SJSA1 (cell line): ENCODE measurements at regions not wholly inside any gene's neighbourhood (a gene's known extent, or its start where the extent isn't known, plus 50 kb on each side); places are given as distances from the start of the nearest gene placed in this dataset.
"Not testable (repeated sequence)": the region's sequence is repeated elsewhere in the genome, so short reads cannot be mapped to it uniquely, and the experiment has no call there.

ENCODE experiments used
- DNase-seq, 2 experiments: peaks; one replicate each; pipeline ENCODE4 v3.0.0-alpha.2; 2015 to 2020; ENCODE audit warnings: low spot score in 2 of 2, low read depth in 1 of 2
- H3K27ac ChIP-seq: fragments of 250-450 bp; sonication (Bioruptor Pico); 2 replicates; pipeline ENCODE4 v1.5.1; 2020; ENCODE audit warnings: mild to moderate bottlenecking, moderate library complexity
- H3K27me3 ChIP-seq: fragments of 250-450 bp; sonication (Bioruptor Pico); replicated peaks from 2 replicates; pipeline ENCODE4 v1.5.1; 2020; ENCODE audit warnings: mild to moderate bottlenecking, moderate library complexity
- H3K36me3 ChIP-seq: fragments of 250-450 bp; sonication (Bioruptor Pico); 2 replicates; pipeline ENCODE4 v1.5.1; 2020; ENCODE audit warnings: mild to moderate bottlenecking
- H3K4me1 ChIP-seq: fragments of 250-450 bp; sonication (Bioruptor Pico); replicated peaks from 2 replicates; pipeline ENCODE4 v1.6.1; 2021; ENCODE audit warnings: mild to moderate bottlenecking
- H3K4me3 ChIP-seq: fragments of 250-450 bp; sonication (Bioruptor Pico); 2 replicates; pipeline ENCODE4 v1.5.1; 2020; ENCODE audit warnings: mild to moderate bottlenecking
- H3K9me3 ChIP-seq: fragments of 250-450 bp; sonication (Bioruptor Pico); replicated peaks from 2 replicates; pipeline ENCODE4 v1.5.1; 2020; ENCODE audit warnings: mild to moderate bottlenecking

DNA sequence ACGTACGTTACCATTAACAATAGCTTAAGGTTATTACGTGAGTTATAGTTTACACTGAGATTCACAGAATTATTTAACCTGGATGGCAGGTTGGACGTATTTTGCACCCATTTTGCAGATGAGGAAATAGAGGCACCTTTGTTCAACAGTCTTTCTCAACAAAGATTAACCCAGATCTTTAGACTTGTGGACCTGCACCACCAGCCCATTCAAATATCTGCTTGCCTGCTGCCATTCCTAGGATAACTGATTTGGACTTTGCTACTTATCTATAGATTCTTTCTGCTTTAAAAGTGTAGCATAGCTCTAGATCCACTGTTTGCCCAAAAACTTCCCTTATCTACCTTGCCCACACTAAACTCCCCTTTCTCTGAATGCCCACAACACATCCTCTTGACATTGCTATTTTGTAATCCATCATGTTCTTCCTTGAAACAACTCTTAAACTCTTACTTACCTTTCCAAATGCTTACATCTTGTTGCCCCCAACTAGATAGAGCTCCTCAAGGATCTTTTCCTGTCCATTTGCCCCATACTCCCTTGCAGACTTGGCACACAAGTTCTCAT is 56.4 kb upstream of the TNFAIP3 start:
- Histone ChIP-seq H3K27ac (peak overlapping the region; percentile 79), H3K4me1 (peaks cover 39% of the 10 kb centered on the region), H3K4me3 (no peak overlapping the region), H3K9me3 (0 out of 2 replicates have a peak, but pooled peaks cover 4% of the 10 kb centered on the region), H3K27me3 (no peaks in the 10 kb centered on the region), H3K36me3 (no peaks in the 10 kb centered on the region)
- DNase-seq, result no peak

DNA sequence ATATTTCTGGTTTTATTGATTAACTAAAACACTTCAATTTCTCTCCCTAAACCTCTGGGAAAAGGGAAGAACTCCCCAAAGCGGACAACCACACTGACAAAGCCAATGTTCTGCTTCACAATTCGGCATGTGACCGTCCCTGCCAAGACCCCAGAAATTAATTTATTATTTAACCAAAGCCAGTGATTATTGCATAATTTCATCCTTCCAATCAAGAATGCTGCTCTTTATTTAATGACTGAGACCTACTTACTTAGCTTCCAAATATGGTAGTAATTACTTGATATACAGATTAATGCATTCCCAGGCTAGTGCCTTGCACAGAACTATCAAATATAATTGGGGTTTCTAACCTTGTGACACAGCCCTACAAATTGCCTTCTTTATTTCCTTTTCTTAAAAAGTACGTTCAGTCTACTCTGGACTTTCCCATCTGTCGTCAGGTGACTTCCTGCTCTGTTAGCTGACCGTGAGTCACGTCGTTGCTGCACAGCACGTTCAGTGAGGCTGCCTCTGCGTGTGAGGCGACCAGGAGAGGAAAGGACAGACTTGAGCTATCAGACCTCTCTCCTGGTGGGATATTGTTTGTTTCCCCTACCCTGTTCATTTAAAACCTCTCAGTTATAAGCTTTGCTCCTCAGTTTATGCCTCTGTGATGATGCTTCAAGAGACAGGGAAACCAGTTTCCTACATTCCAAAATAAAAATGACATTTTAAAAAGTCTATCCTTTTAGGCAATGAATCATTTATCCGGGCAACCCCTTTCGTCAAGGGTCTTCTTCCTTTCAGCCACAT is 55.7 kb upstream of the TNFAIP3 start:
- DNase-seq, result peak; percentile 74 to 89
- Histone ChIP-seq H3K4me1 (peaks cover 45% of the 10 kb centered on the region), H3K27ac (peak overlapping the region; percentile 79), H3K27me3 (no peaks in the 10 kb centered on the region), H3K36me3 (no peaks in the 10 kb centered on the region), H3K9me3 (0 out of 2 replicates have a peak, but pooled peaks cover 4% of the 10 kb centered on the region), H3K4me3 (no peak overlapping the region)

DNA sequence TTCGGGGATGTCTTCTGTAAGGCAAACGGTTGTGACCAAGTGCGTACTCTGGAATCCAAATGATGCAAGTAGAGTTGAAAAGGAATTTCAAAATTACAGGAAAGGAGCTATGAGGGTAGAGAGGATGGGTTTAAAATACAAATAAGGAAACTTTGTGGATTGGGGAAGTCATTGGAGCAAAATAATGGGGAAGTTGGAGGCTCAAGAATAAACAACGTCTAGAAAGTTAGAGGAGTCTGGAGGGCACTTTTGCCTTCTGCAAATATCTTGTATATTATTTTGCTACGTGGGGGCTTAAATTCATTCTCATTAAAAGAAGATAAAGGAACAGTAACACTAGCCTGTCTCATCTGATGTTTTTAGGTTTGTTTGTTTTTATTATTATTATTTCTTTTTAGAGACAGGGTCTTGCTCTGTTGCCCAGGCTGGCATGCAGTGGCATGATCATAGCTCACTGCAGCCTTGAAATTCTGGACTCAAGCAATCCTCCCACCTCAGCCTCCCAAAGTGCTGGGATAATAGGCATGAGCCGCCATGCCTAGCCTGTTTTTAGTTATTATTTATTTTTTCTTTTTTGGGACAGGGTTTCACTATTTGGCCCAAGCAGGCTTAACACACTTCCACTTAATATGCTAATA is 55.0 kb upstream of the TNFAIP3 start:
- no peaks in the 10 kb centered on the region for H3K36me3 ChIP-seq
- H3K9me3 ChIP-seq, result 0 out of 2 replicates have a peak, but pooled peaks cover 4% of the 10 kb centered on the region
- H3K27ac ChIP-seq, result peak overlapping the region; percentile 79
- H3K4me1 ChIP-seq, result peaks cover 48% of the 10 kb centered on the region
- no peak overlapping the region for H3K4me3 ChIP-seq
- no peaks in the 10 kb centered on the region for H3K27me3 ChIP-seq
- no peak for DNase-seq

- no peak for DNase-seq
- H3K27ac ChIP-seq, result no peak overlapping the region
- 0 out of 2 replicates have a peak, but pooled peaks cover 4% of the 10 kb centered on the region for H3K9me3 ChIP-seq
- H3K4me3 ChIP-seq, result no peak overlapping the region
- H3K36me3 ChIP-seq, result no peaks in the 10 kb centered on the region
- no peaks in the 10 kb centered on the region for H3K27me3 ChIP-seq
- peaks cover 36% of the 10 kb centered on the region for H3K4me1 ChIP-seq
Observed at GRCh38 chr6:137813308-137813970, 53.6 kb upstream of the TNFAIP3 start.

- not testable (repeated sequence) for H3K27ac ChIP-seq, H3K27me3 ChIP-seq
- peaks cover 30% of the 10 kb centered on the region for H3K4me1 ChIP-seq
Observed at GRCh38 chr6:137814030-137814429, 53.0 kb upstream of the TNFAIP3 start.

GRCh38 chr6:137815692-137816091 is 51.4 kb upstream of the TNFAIP3 start:
- no peak for DNase-seq
- Histone ChIP-seq H3K27ac (no peak overlapping the region), H3K27me3 (no peaks in the 10 kb centered on the region), H3K4me3 (no peak overlapping the region), H3K36me3 (no peaks in the 10 kb centered on the region), H3K9me3 (0 out of 2 replicates have a peak, but pooled peaks cover 1% of the 10 kb centered on the region), H3K4me1 (peaks cover 29% of the 10 kb centered on the region)

More at GRCh38 chr6:137814030-137814429, 53.0 kb upstream of the TNFAIP3 start:
- not testable (repeated sequence) for H3K36me3 ChIP-seq, H3K4me3 ChIP-seq, DNase-seq, H3K9me3 ChIP-seq

DNA sequence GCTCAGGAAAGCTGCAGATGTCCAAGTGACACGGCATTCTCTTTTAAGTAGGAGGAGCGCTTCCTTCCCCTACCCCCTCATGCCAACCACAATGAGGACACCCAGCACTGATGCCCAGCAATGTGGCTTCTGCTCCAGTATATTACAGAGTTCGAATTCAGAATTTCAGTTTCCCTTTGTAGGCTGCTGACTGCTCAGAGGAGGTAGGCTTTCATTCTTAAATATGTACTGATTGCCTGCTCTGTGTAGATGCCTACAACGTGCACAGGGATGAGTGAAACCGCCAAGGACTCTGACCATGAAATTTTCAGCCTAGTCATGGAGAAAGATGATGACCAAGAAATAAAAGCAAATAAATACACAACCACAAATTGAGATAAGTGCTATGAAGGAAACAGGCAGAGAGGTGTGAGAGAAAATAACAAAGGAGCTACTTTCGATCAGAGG is 50.9 kb upstream of the TNFAIP3 start:
- H3K4me1 ChIP-seq, result peaks cover 24% of the 10 kb centered on the region
- no peaks in the 10 kb centered on the region for H3K36me3 ChIP-seq
- no peaks in the 10 kb centered on the region for H3K9me3 ChIP-seq
- no peak for DNase-seq
- H3K27ac ChIP-seq, result no peak overlapping the region
- H3K4me3 ChIP-seq, result no peak overlapping the region
- H3K27me3 ChIP-seq, result no peaks in the 10 kb centered on the region

- H3K9me3 ChIP-seq, result no peaks in the 10 kb centered on the region
- no peaks in the 10 kb centered on the region for H3K36me3 ChIP-seq
- no peaks in the 10 kb centered on the region for H3K27me3 ChIP-seq
Observed at GRCh38 chr6:137816688-137817618, 50.1 kb upstream of the TNFAIP3 start.

More at GRCh38 chr6:137816688-137817618, 50.1 kb upstream of the TNFAIP3 start:
- peak overlapping the region; percentile 10; the same call in 1 of the 2 replicates for H3K27ac ChIP-seq
- no peak for DNase-seq
- H3K4me3 ChIP-seq, result no peak overlapping the region
- H3K4me1 ChIP-seq, result peaks cover 16% of the 10 kb centered on the region
